ACHN (cell line): ENCODE measurements at regions not wholly inside any gene's neighbourhood (a gene's known extent, or its start where the extent isn't known, plus 50 kb on each side); places are given as distances from the start of the nearest gene placed in this dataset.
"Not testable (repeated sequence)": the region's sequence is repeated elsewhere in the genome, so short reads cannot be mapped to it uniquely, and the experiment has no call there.

Experiments used
- DNase-seq: peaks from one replicate; pipeline ENCODE4 v3.0.0-alpha.2; 2015
- in situ Hi-C: cut with HindIII; loops from 2 replicates; pipeline ENCODE4 v1.10.0; 2017; ENCODE audit warnings: low sequenced_read_pairs, low pct_ligation_motif_present, low pct_unique_long_range_greater_than_20kb

DNA sequence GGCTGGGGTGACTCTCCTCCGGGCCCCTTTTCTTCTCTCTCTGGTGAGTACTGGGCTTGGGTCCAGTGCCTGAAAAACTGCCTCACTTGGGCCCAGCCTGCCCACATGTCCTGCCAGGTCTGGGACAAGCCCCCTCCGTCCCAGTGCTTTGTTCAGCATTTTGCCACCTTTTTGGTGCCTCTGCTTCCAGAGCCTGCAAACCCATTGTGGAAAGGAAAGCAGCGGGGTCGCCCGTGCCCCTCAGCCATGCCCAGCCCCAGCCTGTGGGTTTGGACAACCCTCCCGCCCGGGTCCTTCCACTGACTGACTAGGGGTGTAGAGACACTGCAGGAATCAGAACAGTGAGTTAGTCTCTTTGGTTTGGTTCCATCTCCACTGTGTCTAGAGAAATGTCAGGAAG, 140.7 kb upstream of the ALKAL2 start:
- in situ Hi-C loops, result no loop called here
- DNase-seq, result no peak

- DNase-seq, in situ Hi-C loops: not testable (repeated sequence)
Measured at GRCh38 chr2:426696-427095, 138.8 kb upstream of the ALKAL2 start.

GRCh38 chr2:425947-426346, 138.1 kb upstream of the ALKAL2 start:
- in situ Hi-C loops, result no loop called here
- no peak for DNase-seq

DNA sequence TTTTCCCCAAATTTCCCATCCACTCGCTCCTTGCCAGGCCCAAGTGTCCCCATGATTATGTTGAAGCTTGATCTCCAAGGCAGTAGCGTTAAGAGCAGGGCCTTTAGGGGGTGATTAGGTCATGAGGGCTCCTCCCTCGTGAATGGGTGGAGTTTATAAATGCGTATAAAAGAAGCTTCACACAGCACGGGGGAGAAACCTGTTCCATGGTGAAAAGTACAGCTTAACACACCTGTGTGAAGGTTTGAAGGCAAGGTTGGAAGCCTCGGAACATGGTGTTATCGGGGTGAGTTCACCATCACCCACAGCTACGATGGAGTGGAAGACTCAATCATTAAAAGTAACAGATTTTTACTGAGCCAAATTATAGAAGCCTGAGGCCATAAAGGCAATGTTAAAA, 137.4 kb upstream of the ALKAL2 start:
- no peak for DNase-seq
- in situ Hi-C loops, result no loop called here

DNA sequence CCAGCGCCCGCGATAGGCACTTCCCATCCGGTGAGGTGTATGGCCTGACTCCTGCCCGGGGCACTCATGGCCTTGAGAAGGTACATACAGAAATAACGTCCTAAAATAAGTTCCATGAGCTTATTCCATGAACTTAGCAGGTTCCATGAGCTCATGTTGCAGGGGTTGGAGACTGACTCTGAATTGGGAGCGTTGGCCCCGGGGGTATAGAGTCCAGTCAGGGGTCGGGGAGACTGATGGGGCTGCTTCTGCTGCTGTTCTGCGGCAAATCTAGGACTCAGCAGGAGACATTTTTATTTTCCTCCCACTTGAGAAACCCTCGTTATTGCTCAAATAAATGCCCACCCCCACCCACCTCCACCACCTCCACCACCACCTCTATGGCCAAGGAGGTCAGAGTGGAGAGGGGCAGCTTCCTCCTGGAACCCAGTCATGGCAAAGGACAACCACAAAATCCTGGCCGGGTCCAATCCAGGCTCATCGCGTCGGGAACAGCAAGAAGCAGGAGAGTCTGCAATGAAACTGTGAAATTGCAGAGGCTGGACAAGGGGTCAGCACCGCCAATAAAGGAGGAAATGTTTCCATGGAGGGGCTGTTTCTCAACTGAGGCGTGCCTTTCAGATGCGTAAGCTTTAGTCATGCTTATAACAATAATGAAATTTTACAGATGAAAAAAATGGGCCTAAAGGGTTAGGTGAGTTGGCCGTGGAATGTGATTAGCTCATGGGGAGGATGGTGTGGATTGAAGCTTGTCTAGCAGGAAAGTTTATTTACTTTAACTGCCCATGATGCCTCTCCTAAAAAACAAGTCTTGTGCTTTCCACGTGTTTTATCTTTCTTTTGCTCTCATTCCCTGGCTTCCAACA, 136.6 kb upstream of the ALKAL2 start:
- DNase-seq, result no peak

DNA sequence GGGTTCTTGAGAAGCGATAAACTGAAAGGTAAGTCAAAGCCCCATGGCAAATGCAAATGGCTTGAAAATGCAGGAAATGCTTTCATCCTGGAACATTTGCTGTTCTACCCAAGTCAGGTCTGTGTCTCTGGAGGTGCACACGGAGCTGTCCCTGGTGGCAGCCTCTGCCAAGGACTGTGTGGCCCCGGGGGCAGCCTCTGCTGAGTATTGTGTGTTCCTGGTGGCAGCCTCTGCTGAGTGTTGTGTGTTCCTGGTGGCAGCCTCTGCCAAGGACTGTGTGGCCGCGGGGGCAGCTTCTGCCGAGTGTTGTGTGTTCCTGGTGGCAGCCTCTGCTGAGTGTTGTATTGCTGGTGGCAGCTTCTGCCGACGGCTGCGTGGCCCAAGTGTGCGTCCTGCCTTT, 135.6 kb upstream of the ALKAL2 start:
- in situ Hi-C loops, result no loop called here
- DNase-seq, result no peak

More for the DNA sequence above, 136.6 kb upstream of the ALKAL2 start:
- in situ Hi-C loops, result no loop called here

- in situ Hi-C loops, result no loop called here
- no peak for DNase-seq
Measured at GRCh38 chr2:422676-423435, 135.0 kb upstream of the ALKAL2 start.

- in situ Hi-C loops, result no loop called here
- no peak for DNase-seq
Measured at GRCh38 chr2:421406-421805, 133.5 kb upstream of the ALKAL2 start.

- in situ Hi-C loops, result no loop called here
- no peak for DNase-seq
Measured at GRCh38 chr2:419687-420317, 131.9 kb upstream of the ALKAL2 start.

DNA sequence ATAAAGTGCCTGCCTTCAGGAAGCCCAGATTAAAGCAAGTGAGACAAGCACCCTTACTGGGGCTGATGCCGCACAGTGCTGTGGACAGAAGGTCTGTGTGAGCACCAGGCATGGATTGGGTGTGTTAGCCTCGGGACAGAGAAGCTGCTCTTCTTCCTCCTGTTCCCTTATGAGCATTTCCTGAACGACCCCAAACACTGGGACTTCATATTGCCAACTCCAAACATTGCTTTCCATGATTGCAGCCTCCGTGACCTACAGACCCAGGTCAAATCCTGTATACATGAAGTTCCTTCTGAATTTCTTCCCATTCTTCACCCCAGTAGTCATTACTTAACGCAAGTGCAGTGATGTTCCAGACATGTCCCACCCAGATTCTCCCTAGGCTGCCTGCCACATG, 129.8 kb upstream of the ALKAL2 start:
- in situ Hi-C loops, result no loop called here
- DNase-seq, result no peak

DNA sequence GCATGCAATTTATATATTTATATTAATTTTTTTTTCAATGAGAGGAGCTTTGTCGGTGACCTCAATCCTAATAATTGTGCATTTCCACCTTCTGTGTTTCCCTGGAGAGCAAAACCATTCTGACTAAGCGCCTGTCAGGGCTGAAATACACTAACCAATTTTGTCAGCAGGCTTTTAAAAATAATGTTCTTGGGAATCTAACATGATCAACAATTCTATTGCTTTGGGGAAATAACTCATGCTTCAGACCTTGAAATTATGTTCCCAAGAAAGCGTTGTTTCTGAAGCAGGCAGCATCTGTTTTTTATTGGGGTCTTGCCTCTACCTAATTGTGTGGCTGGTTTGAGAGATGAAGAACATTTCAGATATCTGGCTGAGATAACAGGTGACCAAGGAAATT, 129.1 kb upstream of the ALKAL2 start:
- in situ Hi-C loops, result no loop called here
- no peak for DNase-seq

DNA sequence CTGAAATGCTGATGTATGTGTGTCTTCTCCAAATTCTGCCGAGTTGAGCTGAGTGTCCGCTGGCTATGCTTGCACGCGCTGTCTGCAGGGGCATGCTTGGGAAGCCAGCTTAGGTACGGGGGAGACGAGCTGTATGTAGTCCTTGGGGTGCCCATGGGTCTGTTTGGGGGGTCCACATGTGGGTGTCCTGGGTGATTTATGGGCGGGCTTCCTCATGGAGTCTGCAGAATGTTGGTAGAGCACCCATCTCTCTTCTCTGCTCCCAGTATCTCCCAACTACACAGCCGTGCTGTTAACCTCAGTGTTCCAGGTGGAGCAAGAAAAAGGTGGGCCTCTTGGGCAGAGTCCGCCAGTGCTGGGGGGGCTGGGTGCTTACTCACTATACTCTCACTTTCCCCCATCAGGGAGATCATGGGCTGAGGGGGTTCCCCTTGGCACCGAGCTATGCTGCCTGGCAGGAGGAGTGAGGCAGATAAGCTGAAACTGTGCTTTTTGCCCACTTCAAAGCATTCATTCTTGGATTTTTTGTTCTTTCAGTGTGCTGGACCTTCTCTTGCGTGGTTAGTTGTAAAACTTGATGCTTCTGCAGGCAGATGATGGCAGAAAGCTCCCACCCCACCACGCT, 128.2 kb upstream of the ALKAL2 start:
- in situ Hi-C loops, result no loop called here

DNA sequence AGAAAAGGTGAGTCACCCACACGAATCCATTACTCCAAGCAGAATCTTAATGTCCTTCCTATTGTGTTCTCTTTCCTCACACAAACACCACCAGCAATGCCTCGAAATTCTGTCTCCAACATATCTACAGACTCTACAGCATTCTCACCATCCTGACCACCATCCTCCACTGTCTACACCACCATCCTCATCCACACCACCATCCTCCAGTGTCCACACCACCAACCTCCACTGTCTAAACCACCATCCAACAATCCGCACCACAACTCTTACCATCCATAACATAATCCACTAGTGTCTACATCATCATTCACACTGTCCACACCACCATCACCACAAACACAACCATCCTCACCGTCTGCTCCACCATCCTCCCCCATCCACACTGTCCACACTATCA, 121.6 kb upstream of the ALKAL2 start:
- in situ Hi-C loops, result no loop called here
- no peak for DNase-seq

More for the DNA sequence above, 128.2 kb upstream of the ALKAL2 start:
- DNase-seq, result no peak

DNA sequence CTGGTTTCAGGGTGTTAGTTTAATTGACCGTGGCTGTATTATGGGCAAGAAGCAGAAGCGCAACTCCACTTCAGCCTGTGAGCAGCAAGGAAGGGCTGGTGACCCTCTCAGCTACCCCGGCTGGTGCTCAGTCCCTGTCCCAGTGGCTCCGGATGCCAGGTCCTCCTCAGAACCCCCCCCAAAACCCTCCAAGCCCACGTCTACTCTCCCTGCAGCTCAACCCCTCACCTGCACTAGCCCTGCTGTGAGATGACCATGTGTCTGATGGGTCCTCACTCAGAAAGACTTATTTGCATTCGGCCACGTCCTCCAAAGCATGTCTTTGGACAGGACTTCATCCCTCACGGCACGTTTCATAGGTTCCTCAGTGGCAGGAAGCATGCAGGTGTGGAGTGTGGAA, 119.7 kb upstream of the ALKAL2 start:
- DNase-seq, result no peak
- in situ Hi-C loops, result no loop called here

GRCh38 chr2:406876-407275, 119.0 kb upstream of the ALKAL2 start:
- DNase-seq, result no peak
- in situ Hi-C loops, result no loop called here

GRCh38 chr2:406231-406630, 118.3 kb upstream of the ALKAL2 start:
- in situ Hi-C loops, result no loop called here
- DNase-seq, result no peak

DNA sequence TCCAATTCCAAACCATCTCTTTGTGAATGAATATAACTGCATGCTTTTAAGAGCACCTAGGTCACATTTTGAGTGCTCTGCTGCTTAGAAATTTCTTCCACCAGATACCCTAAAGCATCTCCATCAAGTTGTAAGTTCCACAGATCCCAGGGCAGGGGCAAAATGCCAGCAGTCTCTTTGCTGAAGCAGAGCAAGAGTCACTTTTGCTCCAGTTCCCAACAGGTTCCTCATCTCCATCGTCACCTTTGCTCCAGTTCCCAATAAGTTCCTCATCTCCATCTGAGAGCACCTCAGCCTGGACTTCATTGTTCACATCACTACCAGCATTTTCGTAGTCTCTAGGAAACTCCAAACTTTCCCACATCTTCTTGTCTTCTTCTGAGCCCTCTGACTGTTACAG, 116.7 kb upstream of the ALKAL2 start:
- DNase-seq, result no peak
- in situ Hi-C loops, result no loop called here

- DNase-seq, result no peak
- in situ Hi-C loops, result no loop called here
Measured at GRCh38 chr2:403682-404081, 115.8 kb upstream of the ALKAL2 start.

- DNase-seq, result no peak
- in situ Hi-C loops, result no loop called here
Measured at GRCh38 chr2:402721-403120, 114.8 kb upstream of the ALKAL2 start.
